ENCODE measurements at regions not wholly inside any gene's neighbourhood (a gene's known extent, or its start where the extent isn't known, plus 50 kb on each side); places are given as distances from the start of the nearest gene placed in this dataset.
"Not testable (repeated sequence)": the region's sequence is repeated elsewhere in the genome, so short reads cannot be mapped to it uniquely, and the experiment has no call there.

GRCh38 chr16:80259290-80259805 is 281.4 kb upstream of the DYNLRB2 start:
- Mint-ChIP-seq H3K27me3 (ENCODE audit: unreplicated experiment) (peaks cover 2% of the 10 kb centered on the region), H3K27ac (ENCODE audit: unreplicated experiment) (no peak overlapping the region), H3K4me1 (ENCODE audit: low read depth, unreplicated experiment) (no peaks in the 10 kb centered on the region), H3K9me3 (ENCODE audit: unreplicated experiment) (no peaks in the 10 kb centered on the region), H3K36me3 (ENCODE audit: unreplicated experiment) (no peaks in the 10 kb centered on the region), H3K4me3 (ENCODE audit: unreplicated experiment) (no peak overlapping the region)
- DNase-seq = no peak
- TF ChIP-seq CTCF (IDR thresholded peaks at IDR 0.05; ENCODE audit: partially characterized antibody, unreplicated experiment) = no peak

- Mint-ChIP-seq H3K27me3 (ENCODE audit: unreplicated experiment) (peaks cover 2% of the 10 kb centered on the region), H3K9me3 (ENCODE audit: unreplicated experiment) (no peaks in the 10 kb centered on the region), H3K27ac (ENCODE audit: unreplicated experiment) (no peak overlapping the region), H3K4me3 (ENCODE audit: unreplicated experiment) (no peak overlapping the region), H3K36me3 (ENCODE audit: unreplicated experiment) (no peaks in the 10 kb centered on the region), H3K4me1 (ENCODE audit: low read depth, unreplicated experiment) (no peaks in the 10 kb centered on the region)
- no peak for TF ChIP-seq CTCF (IDR thresholded peaks at IDR 0.05; ENCODE audit: partially characterized antibody, unreplicated experiment)
- no peak for DNase-seq
These were observed 282.4 kb upstream of the DYNLRB2 start for GRCh38 chr16:80258407-80258806.

GRCh38 chr16:80254970-80255369 is 285.8 kb upstream of the DYNLRB2 start:
- no peak overlapping the region for H3K4me3 Mint-ChIP-seq (ENCODE audit: unreplicated experiment)

GRCh38 chr16:80253741-80254140 is 287.1 kb upstream of the DYNLRB2 start:
- H3K4me1 Mint-ChIP-seq (ENCODE audit: low read depth, unreplicated experiment) = no peaks in the 10 kb centered on the region
- H3K4me3 Mint-ChIP-seq (ENCODE audit: unreplicated experiment) = no peak overlapping the region
- H3K27ac Mint-ChIP-seq (ENCODE audit: unreplicated experiment) = no peak overlapping the region
- no peak for DNase-seq
- H3K27me3 Mint-ChIP-seq (ENCODE audit: unreplicated experiment) = no peaks in the 10 kb centered on the region
- H3K9me3 Mint-ChIP-seq (ENCODE audit: unreplicated experiment) = no peaks in the 10 kb centered on the region
- no peak for TF ChIP-seq CTCF (IDR thresholded peaks at IDR 0.05; ENCODE audit: partially characterized antibody, unreplicated experiment)
- no peaks in the 10 kb centered on the region for H3K36me3 Mint-ChIP-seq (ENCODE audit: unreplicated experiment)

More at GRCh38 chr16:80254970-80255369, 285.8 kb upstream of the DYNLRB2 start:
- H3K36me3 Mint-ChIP-seq (ENCODE audit: unreplicated experiment) = no peaks in the 10 kb centered on the region
- H3K27me3 Mint-ChIP-seq (ENCODE audit: unreplicated experiment) = peaks cover 2% of the 10 kb centered on the region
- no peaks in the 10 kb centered on the region for H3K4me1 Mint-ChIP-seq (ENCODE audit: low read depth, unreplicated experiment)
- no peak overlapping the region for H3K27ac Mint-ChIP-seq (ENCODE audit: unreplicated experiment)
- TF ChIP-seq CTCF (IDR thresholded peaks at IDR 0.05; ENCODE audit: partially characterized antibody, unreplicated experiment) = no peak
- DNase-seq = no peak
- H3K9me3 Mint-ChIP-seq (ENCODE audit: unreplicated experiment) = no peaks in the 10 kb centered on the region

GRCh38 chr16:80250381-80250780 is 290.4 kb upstream of the DYNLRB2 start:
- no peak overlapping the region for H3K4me3 Mint-ChIP-seq (ENCODE audit: unreplicated experiment)
- TF ChIP-seq CTCF (IDR thresholded peaks at IDR 0.05; ENCODE audit: partially characterized antibody, unreplicated experiment) = no peak
- no peaks in the 10 kb centered on the region for H3K4me1 Mint-ChIP-seq (ENCODE audit: low read depth, unreplicated experiment)
- H3K9me3 Mint-ChIP-seq (ENCODE audit: unreplicated experiment) = no peaks in the 10 kb centered on the region
- no peak for DNase-seq
- no peak overlapping the region for H3K27ac Mint-ChIP-seq (ENCODE audit: unreplicated experiment)
- no peaks in the 10 kb centered on the region for H3K36me3 Mint-ChIP-seq (ENCODE audit: unreplicated experiment)
- H3K27me3 Mint-ChIP-seq (ENCODE audit: unreplicated experiment) = no peaks in the 10 kb centered on the region

- H3K27me3 Mint-ChIP-seq (ENCODE audit: unreplicated experiment); H3K27ac Mint-ChIP-seq (ENCODE audit: unreplicated experiment); H3K4me1 Mint-ChIP-seq (ENCODE audit: low read depth, unreplicated experiment); DNase-seq; H3K36me3 Mint-ChIP-seq (ENCODE audit: unreplicated experiment); H3K4me3 Mint-ChIP-seq (ENCODE audit: unreplicated experiment); H3K9me3 Mint-ChIP-seq (ENCODE audit: unreplicated experiment): not testable (repeated sequence)
These were observed 297.5 kb upstream of the DYNLRB2 start for GRCh38 chr16:80243303-80243702.

GRCh38 chr16:80242279-80242678 is 298.5 kb upstream of the DYNLRB2 start:
- H3K9me3 Mint-ChIP-seq (ENCODE audit: unreplicated experiment); H3K27me3 Mint-ChIP-seq (ENCODE audit: unreplicated experiment); H3K27ac Mint-ChIP-seq (ENCODE audit: unreplicated experiment); H3K4me1 Mint-ChIP-seq (ENCODE audit: low read depth, unreplicated experiment); DNase-seq; H3K36me3 Mint-ChIP-seq (ENCODE audit: unreplicated experiment); H3K4me3 Mint-ChIP-seq (ENCODE audit: unreplicated experiment): not testable (repeated sequence)

All from glutamatergic neuron (in vitro differentiated cells).